Endothelial cell (in vitro differentiated cells): ENCODE measurements at regions not wholly inside any gene's neighbourhood (a gene's known extent, or its start where the extent isn't known, plus 50 kb on each side); places are given as distances from the start of the nearest gene placed in this dataset.

Source experiments
- DNase-seq: peaks from one replicate; pipeline ENCODE4 v3.0.0; 2021; ENCODE audit warnings: low spot score
- H3K27ac Mint-ChIP-seq: one replicate; pipeline ENCODE4 v1.8.0; 2021; ENCODE audit warnings: mixed read lengths, inconsistent platforms; ENCODE audit not compliant: unreplicated experiment
- H3K27me3 Mint-ChIP-seq: one replicate; pipeline ENCODE4 v1.8.0; 2021; ENCODE audit warnings: mild to moderate bottlenecking, moderate library complexity, mixed read lengths, inconsistent platforms; ENCODE audit not compliant: unreplicated experiment
- H3K36me3 Mint-ChIP-seq: one replicate; pipeline ENCODE4 v1.8.0; 2021; ENCODE audit warnings: mild to moderate bottlenecking, low read depth, mixed read lengths, inconsistent platforms; ENCODE audit not compliant: unreplicated experiment
- H3K4me1 Mint-ChIP-seq: one replicate; pipeline ENCODE4 v1.8.0; 2021; ENCODE audit warnings: mild to moderate bottlenecking, mixed read lengths, inconsistent platforms; ENCODE audit not compliant: unreplicated experiment
- H3K4me3 Mint-ChIP-seq: one replicate; pipeline ENCODE4 v1.8.0; 2021; ENCODE audit warnings: mild to moderate bottlenecking, mixed read lengths, inconsistent platforms; ENCODE audit not compliant: unreplicated experiment
- H3K9me3 Mint-ChIP-seq: one replicate; pipeline ENCODE4 v1.8.0; 2021; ENCODE audit warnings: mixed read lengths, inconsistent platforms; ENCODE audit not compliant: unreplicated experiment
- CTCF ChIP-seq: fragments of 200-600 bp; sonication (generic); IDR thresholded peaks from one replicate; pipeline ENCODE4 v1.5.0; 2021; ENCODE audit warnings: antibody characterized with exemption; ENCODE audit not compliant: unreplicated experiment

DNA sequence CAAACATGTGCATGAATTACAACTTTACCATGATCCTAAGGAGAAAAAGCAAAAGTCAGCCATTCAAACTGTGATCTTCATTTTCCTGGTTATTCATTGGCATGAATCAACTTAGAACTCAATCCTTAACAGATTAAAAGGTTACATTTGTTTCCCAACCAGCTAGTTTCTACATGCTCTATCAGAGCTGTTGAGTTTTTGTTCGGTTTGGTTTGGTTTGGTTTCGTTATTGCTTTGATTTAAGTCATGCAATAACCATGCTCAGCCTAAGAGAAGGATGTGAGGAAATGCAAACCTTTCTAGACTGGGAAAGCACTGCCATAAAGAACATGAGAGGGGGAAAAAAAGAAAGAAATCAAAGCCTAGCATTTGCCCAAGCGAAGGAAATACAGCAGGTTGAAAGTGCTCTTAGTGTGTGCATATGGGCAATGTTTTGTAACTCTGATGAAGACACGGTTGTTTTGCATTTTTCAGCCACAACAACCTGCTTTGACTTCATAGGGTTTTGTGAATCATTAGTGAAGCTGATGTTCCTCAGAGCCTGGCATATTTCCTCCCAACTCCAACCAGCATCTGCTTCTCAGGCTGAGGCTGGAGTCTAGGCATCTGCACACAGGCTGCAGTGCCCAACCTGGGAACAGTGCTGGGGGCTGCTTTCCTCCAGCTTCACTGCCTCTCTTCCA lies 234.3 kb downstream of the ZNF674 start:
- TF ChIP-seq CTCF, result no peak
- no peaks in the 10 kb centered on the region for H3K27me3 Mint-ChIP-seq
- no peaks in the 10 kb centered on the region for H3K4me1 Mint-ChIP-seq
- no peak overlapping the region for H3K4me3 Mint-ChIP-seq
- DNase-seq, result no peak
- H3K27ac Mint-ChIP-seq, result no peak overlapping the region
- no peaks in the 10 kb centered on the region for H3K36me3 Mint-ChIP-seq
- peaks cover 1% of the 10 kb centered on the region for H3K9me3 Mint-ChIP-seq

GRCh38 chrX:46308110-46308509 lies 237.1 kb downstream of the ZNF674 start:
- Mint-ChIP-seq H3K4me1 (no peaks in the 10 kb centered on the region), H3K36me3 (no peaks in the 10 kb centered on the region), H3K4me3 (no peak overlapping the region), H3K27me3 (peaks cover 1% of the 10 kb centered on the region), H3K27ac (no peak overlapping the region), H3K9me3 (peaks cover 8% of the 10 kb centered on the region)
- DNase-seq, result no peak
- TF ChIP-seq CTCF, result no peak

DNA sequence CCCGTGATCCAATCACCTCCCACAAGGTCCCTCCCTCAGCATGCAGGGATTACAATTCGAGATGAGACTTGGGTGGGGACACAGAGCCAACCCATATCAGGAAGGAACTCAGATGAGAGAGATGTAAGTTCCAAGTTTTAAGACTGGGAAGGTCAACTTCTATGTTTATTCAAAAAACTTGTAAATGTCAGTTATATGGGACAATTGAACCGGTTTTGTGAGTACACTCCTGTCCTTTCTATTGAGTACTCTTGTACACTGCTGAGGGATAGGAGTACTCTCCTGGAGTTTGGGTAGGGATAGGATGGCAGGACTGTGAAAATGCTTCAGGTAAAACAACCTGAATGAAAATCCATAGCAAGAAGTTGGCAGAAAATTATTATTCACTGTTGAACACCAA lies 239.1 kb downstream of the ZNF674 start:
- H3K4me3 Mint-ChIP-seq, result no peak overlapping the region
- no peaks in the 10 kb centered on the region for H3K4me1 Mint-ChIP-seq
- peaks cover 8% of the 10 kb centered on the region for H3K9me3 Mint-ChIP-seq
- DNase-seq, result no peak
- TF ChIP-seq CTCF, result no peak
- H3K27me3 Mint-ChIP-seq, result peaks cover 1% of the 10 kb centered on the region
- no peaks in the 10 kb centered on the region for H3K36me3 Mint-ChIP-seq
- H3K27ac Mint-ChIP-seq, result no peak overlapping the region

DNA sequence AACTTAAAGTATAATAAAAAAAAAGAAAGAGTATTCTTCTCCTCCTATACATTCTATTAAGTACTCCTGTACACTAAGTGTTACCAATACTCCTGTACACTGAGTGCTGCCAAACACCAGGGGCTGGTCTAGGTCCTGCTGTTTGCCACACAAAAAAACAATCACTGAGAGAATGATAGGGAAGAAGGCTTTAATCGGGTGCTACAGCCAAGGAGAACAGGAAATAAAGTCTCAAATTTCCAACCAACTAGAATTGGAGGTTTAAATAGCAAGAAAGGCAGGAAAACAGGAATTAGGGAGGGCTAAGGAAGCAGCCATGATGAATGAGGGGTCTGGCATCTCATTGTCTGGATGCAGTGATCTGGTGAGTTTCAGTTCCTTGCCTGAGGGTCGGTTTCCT lies 239.8 kb downstream of the ZNF674 start:
- Mint-ChIP-seq H3K4me1 (no peaks in the 10 kb centered on the region), H3K36me3 (no peaks in the 10 kb centered on the region), H3K27me3 (peaks cover 1% of the 10 kb centered on the region), H3K4me3 (no peak overlapping the region), H3K9me3 (peaks cover 8% of the 10 kb centered on the region), H3K27ac (no peak overlapping the region)
- no peak for TF ChIP-seq CTCF
- DNase-seq, result no peak

- Mint-ChIP-seq H3K4me3 (no peak overlapping the region), H3K4me1 (no peaks in the 10 kb centered on the region), H3K36me3 (no peaks in the 10 kb centered on the region), H3K27ac (no peak overlapping the region), H3K27me3 (peaks cover 1% of the 10 kb centered on the region), H3K9me3 (peaks cover 8% of the 10 kb centered on the region)
- no peak for DNase-seq
- no peak for TF ChIP-seq CTCF
Measured at GRCh38 chrX:46301903-46302302, 243.3 kb downstream of the ZNF674 start.
